ENCODE measurements at regions not wholly inside any gene's neighbourhood (a gene's known extent, or its start where the extent isn't known, plus 50 kb on each side); places are given as distances from the start of the nearest gene placed in this dataset.

- DNase-seq, result no peak
- intact Hi-C loops (cut with DNase I), result no loop called here
Observed at GRCh38 chr6:148173548-148173947, 169.1 kb upstream of the SASH1 start.

DNA sequence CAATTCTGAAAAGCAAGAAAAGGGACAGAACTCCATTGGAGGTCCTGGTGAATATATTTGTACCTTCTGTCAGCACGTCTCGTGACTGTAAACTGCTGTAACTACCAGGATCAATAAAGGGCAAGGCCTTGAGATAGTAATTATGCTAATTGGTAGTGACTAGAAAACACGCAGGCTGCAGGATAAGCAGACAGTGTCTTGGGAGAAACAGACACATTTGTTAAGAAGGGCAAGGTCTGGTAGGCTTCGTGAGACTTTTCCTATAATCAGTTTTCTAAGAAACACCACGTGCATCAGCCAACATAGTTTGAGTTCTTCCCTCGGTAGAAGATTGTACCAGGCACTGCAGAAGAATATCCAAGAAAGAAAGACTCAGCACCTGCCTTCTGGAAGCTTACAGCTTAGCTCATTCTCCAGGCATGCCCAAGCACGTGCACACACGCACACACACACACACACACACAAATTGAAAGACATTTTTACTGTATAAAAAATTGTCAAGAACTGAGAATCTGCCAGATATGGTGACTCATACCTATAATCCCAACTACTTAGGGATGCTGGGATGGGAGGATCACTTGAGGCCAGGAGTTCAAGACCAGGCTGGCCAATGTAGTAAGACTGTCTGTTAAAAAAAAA, 167.0 kb upstream of the SASH1 start:
- intact Hi-C loops (cut with DNase I), result loop anchor here (5.0 kb wide), 1 partner anchor 352 kb away; no protein-coding TSS in a partner anchor

GRCh38 chr6:148177589-148178233, 164.9 kb upstream of the SASH1 start:
- DNase-seq, result peak in 9 of 10 donors; percentile 21 to 93 (median 72)
- intact Hi-C loops (cut with DNase I), result loop anchor here (1.0 to 5.0 kb wide), 3 partner anchors 74 to 350 kb away; no protein-coding TSS in a partner anchor

More for the DNA sequence above, 167.0 kb upstream of the SASH1 start:
- no peak for DNase-seq

DNA sequence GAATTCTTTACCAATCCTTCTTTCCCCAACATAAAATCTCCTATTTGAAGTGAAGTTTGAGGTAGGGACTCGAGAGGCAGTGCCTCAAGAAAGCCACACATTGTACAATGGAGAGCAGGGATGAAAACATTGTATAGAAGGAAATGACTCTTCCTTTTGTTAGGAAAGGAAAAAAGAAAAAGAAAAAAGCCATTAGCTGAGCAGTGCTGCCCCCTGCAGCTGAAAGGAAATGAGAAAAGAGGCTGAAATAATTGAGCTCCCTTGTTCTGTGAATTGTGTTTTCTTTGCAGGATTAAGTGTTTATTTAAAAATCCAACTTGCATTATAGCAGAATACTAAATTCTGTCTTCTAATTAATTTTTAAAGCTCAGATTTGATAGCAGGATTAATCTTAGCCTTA, 162.9 kb upstream of the SASH1 start:
- intact Hi-C loops (cut with DNase I), result loop anchor here (5.0 kb wide), 1 partner anchor 348 kb away; no protein-coding TSS in a partner anchor
- DNase-seq, result peak in 4 of 10 donors; percentile 24 to 46 (median 30)

GRCh38 chr6:148182378-148182777, 160.3 kb upstream of the SASH1 start:
- intact Hi-C loops (cut with DNase I), result no loop called here
- no peak for DNase-seq

DNA sequence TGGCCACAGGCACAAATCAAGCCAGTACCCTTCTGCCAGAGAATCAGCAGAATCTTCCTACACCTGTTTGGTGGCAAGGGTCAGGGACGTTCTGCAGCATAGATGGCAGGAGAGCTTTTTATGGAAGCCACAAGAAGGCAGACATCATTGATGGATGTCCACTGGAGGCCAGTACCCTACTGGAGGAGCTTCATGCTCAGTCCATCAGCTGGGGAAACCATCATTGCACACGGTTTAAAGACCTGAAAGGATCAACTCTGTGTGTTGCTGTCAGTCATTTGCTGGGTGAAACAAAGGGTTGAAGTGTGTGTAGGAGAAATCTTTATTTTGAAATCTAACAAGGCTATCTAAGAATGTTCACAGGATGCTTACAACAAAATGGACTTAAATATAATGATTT, 158.9 kb upstream of the SASH1 start:
- intact Hi-C loops (cut with DNase I), result no loop called here

GRCh38 chr6:148186916-148187315, 155.7 kb upstream of the SASH1 start:
- intact Hi-C loops (cut with DNase I), result no loop called here
- DNase-seq, result no peak

More for the DNA sequence above, 158.9 kb upstream of the SASH1 start:
- no peak for DNase-seq

DNA sequence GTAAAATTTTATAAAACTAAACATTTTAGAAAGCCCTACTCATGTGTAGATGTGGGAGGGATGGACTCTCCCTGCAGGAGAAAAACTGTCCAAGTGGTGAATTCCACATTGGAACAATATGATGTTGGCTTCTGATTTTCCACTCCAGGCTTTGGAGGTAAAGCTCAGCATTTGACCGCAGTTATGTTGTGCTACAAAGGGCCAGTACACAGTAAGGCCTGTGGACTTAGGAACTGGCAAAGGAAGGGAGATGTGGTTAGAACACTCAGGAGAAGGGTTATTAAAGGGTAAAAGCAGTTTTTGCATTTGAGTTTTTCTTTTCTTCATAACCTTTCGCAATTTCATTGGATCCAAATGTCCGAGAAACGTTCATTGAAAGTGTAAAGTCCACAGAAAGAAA, 150.3 kb upstream of the SASH1 start:
- intact Hi-C loops (cut with DNase I), result no loop called here
- DNase-seq, result no peak

DNA sequence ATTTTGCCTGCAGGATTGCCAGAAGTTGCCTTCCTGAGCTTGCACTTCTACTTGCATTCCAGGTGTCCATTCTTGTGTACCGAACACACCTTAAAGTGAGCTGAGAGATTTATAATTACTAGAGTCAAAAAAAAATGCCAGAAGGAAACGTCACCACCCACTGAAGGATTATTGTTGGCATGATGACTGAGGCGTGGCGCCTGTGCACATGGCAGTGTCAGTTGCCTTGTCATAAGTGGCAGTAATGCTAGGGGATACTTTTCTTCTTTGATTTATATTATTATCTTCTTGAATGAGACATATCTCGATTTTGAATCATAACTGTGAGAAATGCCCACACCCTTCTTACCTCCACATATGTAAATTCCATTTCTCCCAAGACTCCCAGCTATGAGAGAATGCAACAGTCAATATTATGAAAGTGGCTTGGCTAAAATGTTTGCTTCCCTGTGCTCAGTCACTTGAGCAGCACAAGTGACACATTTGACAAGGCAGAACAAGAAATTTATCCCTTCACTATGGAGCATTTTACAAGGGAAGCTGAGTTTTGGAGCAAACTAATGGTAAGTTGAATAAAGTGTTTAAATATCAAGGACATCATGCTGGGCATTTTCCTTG, 149.5 kb upstream of the SASH1 start:
- no peak for DNase-seq
- intact Hi-C loops (cut with DNase I), result no loop called here

GRCh38 chr6:148195511-148195910, 147.1 kb upstream of the SASH1 start:
- no peak for DNase-seq
- intact Hi-C loops (cut with DNase I), result no loop called here

- DNase-seq, result no peak
- intact Hi-C loops (cut with DNase I), result no loop called here
Observed at GRCh38 chr6:148199584-148199983, 143.1 kb upstream of the SASH1 start.

- peak in 8 of 10 donors; percentile 35 to 93 (median 50) for DNase-seq
- intact Hi-C loops (cut with DNase I), result no loop called here
Observed at GRCh38 chr6:148200293-148200692, 142.3 kb upstream of the SASH1 start.

DNA sequence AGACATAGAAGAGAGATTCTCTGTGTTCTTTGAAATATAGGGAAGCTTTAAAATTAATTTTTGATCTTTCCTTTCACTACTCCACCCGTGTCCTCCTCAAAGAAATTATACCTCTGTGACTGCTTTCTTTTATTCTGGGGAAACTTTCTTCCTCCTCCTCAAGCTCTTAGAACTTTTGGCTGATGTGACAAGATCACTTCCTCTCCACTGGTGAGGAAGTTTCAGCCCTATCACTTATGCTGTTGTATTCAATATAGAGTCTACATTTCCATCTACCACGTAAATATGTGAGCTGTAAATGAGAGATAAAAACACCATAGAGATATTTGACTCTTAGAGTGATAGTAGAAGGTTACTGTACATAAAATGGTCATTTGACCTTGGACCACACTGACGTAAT, 141.9 kb upstream of the SASH1 start:
- intact Hi-C loops (cut with DNase I), result no loop called here
- DNase-seq, result no peak

- DNase-seq, result no peak
- intact Hi-C loops (cut with DNase I), result no loop called here
Observed at GRCh38 chr6:148203281-148203925, 139.2 kb upstream of the SASH1 start.

DNA sequence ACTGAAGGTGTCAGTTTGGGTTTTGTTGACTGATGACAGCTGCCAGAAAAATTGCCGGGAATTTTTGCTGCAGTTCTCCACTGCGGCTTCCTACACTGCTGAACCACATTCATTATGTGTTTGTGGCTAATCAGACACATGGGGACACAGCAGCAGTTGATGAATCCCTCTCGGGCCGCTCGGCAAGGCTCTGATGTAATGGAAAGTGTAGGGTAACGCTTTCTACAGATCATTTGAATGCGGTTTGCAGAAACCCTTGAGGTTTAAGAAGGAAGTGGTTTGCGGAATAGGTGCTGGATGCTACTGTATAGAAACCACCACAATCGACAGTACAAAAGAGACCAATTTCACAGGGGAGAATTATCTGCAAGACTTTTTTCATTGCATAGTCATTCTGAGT, 138.7 kb upstream of the SASH1 start:
- intact Hi-C loops (cut with DNase I), result no loop called here
- peak in 1 of 10 donors; percentile 3 for DNase-seq

DNA sequence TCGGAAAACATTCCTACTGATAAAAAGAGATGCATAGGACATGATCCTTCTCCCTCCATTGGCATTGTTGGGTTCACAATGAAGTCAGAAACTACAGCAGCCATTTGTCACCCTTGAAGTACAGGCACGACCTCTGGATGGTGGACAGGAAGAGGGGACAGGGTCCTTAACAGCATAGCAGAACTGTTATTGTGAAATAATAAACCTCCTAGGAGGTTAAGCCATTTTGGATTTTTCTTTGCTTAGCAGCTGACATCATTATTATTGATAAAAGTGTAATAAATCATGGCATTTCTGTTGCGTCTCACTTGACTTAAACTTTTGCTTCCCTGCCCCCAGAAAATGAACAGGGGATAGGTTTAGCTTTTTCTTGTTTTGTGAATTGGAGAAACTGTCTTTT, 134.3 kb upstream of the SASH1 start:
- no peak for DNase-seq
- intact Hi-C loops (cut with DNase I), result no loop called here

DNA sequence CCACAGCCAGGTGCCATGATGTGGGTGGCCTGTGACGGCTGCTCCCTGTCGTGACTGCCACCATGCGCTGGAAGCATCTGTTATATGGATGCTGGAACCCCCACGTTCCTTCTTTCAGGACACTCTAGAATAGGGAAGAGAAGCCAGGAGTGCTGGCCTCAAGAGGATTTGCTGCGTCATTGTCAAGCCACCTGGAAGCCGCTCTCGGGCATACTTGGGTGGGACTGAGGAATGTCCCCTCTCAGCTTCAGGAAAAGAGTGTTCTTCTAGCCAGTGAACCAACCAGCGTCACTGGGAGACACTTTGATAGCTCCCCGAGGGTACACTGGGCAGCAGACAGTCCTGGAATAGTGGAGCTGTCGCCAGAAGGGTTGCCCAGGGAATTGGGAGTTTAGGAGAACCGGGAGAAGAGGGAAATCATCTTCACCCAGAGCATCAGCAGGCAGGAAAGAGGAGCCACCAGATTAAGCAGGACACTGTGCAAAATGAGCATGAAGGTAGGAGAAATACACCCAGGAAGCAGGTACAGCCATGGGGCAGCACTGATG, 130.8 kb upstream of the SASH1 start:
- no peak for DNase-seq

DNA sequence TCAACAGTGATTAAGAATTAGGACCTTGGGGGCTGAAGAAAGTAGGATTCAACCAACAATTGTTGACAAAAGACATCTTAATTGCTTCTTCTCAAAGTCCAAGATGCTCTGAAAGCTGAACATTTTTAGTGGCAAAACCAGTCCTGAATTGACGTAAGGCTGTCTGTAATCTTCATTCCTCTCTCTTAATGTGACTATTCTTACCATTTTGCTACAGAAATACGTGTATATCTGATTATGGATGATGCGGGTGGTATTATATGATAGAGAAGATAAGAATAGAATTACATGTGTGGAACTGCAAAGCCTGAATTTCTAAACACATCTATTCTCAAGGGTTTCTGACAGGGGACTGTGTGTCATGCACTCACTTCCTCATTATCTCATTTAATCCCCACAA, 130.3 kb upstream of the SASH1 start:
- intact Hi-C loops (cut with DNase I), result no loop called here
- no peak for DNase-seq

More for the DNA sequence above, 130.8 kb upstream of the SASH1 start:
- intact Hi-C loops (cut with DNase I), result no loop called here

GRCh38 chr6:148213366-148213765, 129.3 kb upstream of the SASH1 start:
- intact Hi-C loops (cut with DNase I), result no loop called here
- no peak for DNase-seq

DNA sequence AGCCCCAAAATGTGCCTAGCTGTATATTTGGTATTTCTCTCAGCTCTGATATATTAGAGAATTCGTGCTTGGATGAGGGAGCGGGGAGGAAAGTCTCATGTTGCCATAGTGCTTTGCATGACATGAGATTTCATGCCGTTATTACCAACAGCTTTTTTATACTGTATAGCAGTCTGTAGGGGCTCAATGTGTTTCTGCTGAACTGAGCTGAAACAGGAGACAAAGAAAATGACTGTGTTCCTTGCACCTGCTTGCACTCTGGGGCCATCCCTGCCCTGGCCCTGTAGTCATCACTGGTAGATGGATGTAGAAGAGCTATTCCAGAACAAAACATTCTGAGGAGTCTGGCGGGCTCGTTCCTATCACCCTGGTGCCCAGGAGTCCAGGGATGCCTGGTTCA, 128.0 kb upstream of the SASH1 start:
- DNase-seq, result no peak
- intact Hi-C loops (cut with DNase I), result no loop called here

DNA sequence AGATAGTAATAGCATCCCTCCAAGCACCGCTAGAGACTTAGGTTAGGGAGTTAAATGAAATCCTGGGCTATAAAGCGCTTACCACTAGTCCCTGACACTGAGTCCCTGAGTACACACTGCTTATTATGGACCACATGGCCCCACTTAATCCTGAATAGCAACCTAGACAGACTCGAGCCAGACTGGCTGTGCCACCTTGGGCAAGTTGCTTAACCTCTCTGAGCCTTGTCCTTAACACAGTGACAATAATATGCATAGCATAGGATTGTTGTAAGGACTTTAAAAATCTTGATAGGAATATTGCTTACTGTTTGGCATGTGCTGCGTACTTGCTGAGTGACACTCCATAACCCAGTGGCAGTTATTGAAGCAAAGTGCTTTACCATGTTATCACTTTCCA, 125.6 kb upstream of the SASH1 start:
- intact Hi-C loops (cut with DNase I), result no loop called here
- DNase-seq, result no peak

All from posterior cingulate gyrus (tissue), 11 donors.